DND-41 (cell line): ENCODE measurements at regions not wholly inside any gene's neighbourhood (a gene's known extent, or its start where the extent isn't known, plus 50 kb on each side); places are given as distances from the start of the nearest gene placed in this dataset.
"Not testable (repeated sequence)": the region's sequence is repeated elsewhere in the genome, so short reads cannot be mapped to it uniquely, and the experiment has no call there.

ENCODE experiments used
- ATAC-seq: fragments of 200-7000 bp; cut with Tn5 transposase; 3 replicates; pipeline ENCODE4 v1.9.1; 2021; ENCODE audit warnings: low read depth; ENCODE audit not compliant: insufficient read depth
- DNase-seq: peaks from one replicate; pipeline ENCODE4 v3.0.0-alpha.2; 2020
- H2AFZ ChIP-seq: 2 replicates; pipeline ENCODE4 v1.6.0; 2012; ENCODE audit warnings: low read depth, low read length
- H3K27ac ChIP-seq: 2 replicates; pipeline ENCODE4 v1.5.1; 2012; ENCODE audit warnings: low read length, inconsistent platforms
- H3K27me3 ChIP-seq: fragments of 200-600 bp; sonication (generic); 2 replicates; pipeline ENCODE4 v1.6.0; 2012; ENCODE audit warnings: low read length, mild to moderate bottlenecking, inconsistent platforms; ENCODE audit not compliant: insufficient read depth, poor library complexity
- H3K36me3 ChIP-seq: 2 replicates; pipeline ENCODE4 v1.5.1; 2012; ENCODE audit warnings: low read length, inconsistent platforms; ENCODE audit not compliant: insufficient read depth
- H3K4me1 ChIP-seq: 2 replicates; pipeline ENCODE4 v1.5.1; 2012; ENCODE audit warnings: mild to moderate bottlenecking, low read length; ENCODE audit not compliant: insufficient read depth
- H3K4me2 ChIP-seq: 2 replicates; pipeline ENCODE4 v1.6.0; 2012; ENCODE audit warnings: mild to moderate bottlenecking, moderate library complexity, low read length, inconsistent platforms; ENCODE audit not compliant: insufficient read depth
- H3K4me3 ChIP-seq, 2 experiments: fragments of 200-600 bp in 1 of 2; shearing (Covaris generic) in 1 of 2; 2 replicates each; pipeline ENCODE4 v1.5.1; 2012 to 2016; ENCODE audit warnings: inconsistent platforms in 2 of 2, low read length in 2 of 2, mild to moderate bottlenecking in 2 of 2, low read depth in 1 of 2, moderate library complexity in 1 of 2
- H3K79me2 ChIP-seq: 2 replicates; pipeline ENCODE4 v1.6.0; 2012; ENCODE audit warnings: low read length, inconsistent platforms; ENCODE audit not compliant: insufficient read depth
- H3K9ac ChIP-seq: 2 replicates; pipeline ENCODE4 v1.6.0; 2012; ENCODE audit warnings: low read depth, mild to moderate bottlenecking, inconsistent platforms, low read length, moderate library complexity
- H3K9me3 ChIP-seq: 2 replicates; pipeline ENCODE4 v1.5.1; 2012; ENCODE audit warnings: low read length, moderate library complexity, mild to moderate bottlenecking, inconsistent platforms; ENCODE audit not compliant: insufficient read depth, severe bottlenecking
- H4K20me1 ChIP-seq: 2 replicates; pipeline ENCODE4 v1.6.0; 2012; ENCODE audit warnings: low read length; ENCODE audit not compliant: insufficient read depth
- CTCF ChIP-seq: IDR thresholded peaks from 2 replicates; pipeline ENCODE4 v1.5.1; 2012; ENCODE audit warnings: borderline replicate concordance, low read length, moderate library complexity, mild to moderate bottlenecking; ENCODE audit not compliant: poor library complexity, severe bottlenecking; ENCODE audit errors: extremely low read depth
- EZH2 ChIP-seq: IDR thresholded peaks from 3 replicates; pipeline ENCODE4 v1.6.1; 2012; ENCODE audit warnings: borderline replicate concordance, low read depth, mild to moderate bottlenecking, moderate library complexity, low read length, inconsistent platforms; ENCODE audit not compliant: severe bottlenecking

GRCh38 chr6:12490904-12491571 is 200.9 kb downstream of the EDN1 start:
- Histone ChIP-seq H3K36me3 (no peaks in the 10 kb centered on the region), H2AFZ (no peak overlapping the region), H3K4me3 (no peak overlapping the region), H4K20me1 (no peaks in the 10 kb centered on the region), H3K79me2 (no peaks in the 10 kb centered on the region), H3K27ac (no peak overlapping the region), H3K4me1 (no peaks in the 10 kb centered on the region), H3K9ac (no peak overlapping the region), H3K4me2 (no peak overlapping the region), H3K27me3 (no peaks in the 10 kb centered on the region), H3K9me3 (no peaks in the 10 kb centered on the region)
- TF ChIP-seq EZH2 = no peak
- TF ChIP-seq CTCF = no peak
- ATAC-seq (no peak), DNase-seq (no peak)

- not testable (repeated sequence) for DNase-seq
These were observed 202.8 kb downstream of the EDN1 start for GRCh38 chr6:12492929-12493328.

GRCh38 chr6:12493446-12493845 is 203.3 kb downstream of the EDN1 start:
- no peak overlapping the region for H3K27ac ChIP-seq
- H4K20me1 ChIP-seq = no peaks in the 10 kb centered on the region
- no peaks in the 10 kb centered on the region for H3K36me3 ChIP-seq
- H3K9me3 ChIP-seq = no peaks in the 10 kb centered on the region
- H3K4me3 ChIP-seq = no peak overlapping the region
- no peak overlapping the region for H3K4me2 ChIP-seq
- ATAC-seq (no peak), DNase-seq (no peak)
- no peak overlapping the region for H2AFZ ChIP-seq
- H3K27me3 ChIP-seq = no peaks in the 10 kb centered on the region
- no peaks in the 10 kb centered on the region for H3K79me2 ChIP-seq
- no peak overlapping the region for H3K9ac ChIP-seq
- TF ChIP-seq EZH2 = no peak
- TF ChIP-seq CTCF = no peak
- H3K4me1 ChIP-seq = no peaks in the 10 kb centered on the region

More at GRCh38 chr6:12492929-12493328, 202.8 kb downstream of the EDN1 start:
- not testable (repeated sequence) for H2AFZ ChIP-seq, H3K4me2 ChIP-seq, H3K4me1 ChIP-seq, H4K20me1 ChIP-seq, H3K36me3 ChIP-seq, H3K9me3 ChIP-seq, H3K27ac ChIP-seq, H3K27me3 ChIP-seq, H3K79me2 ChIP-seq, H3K9ac ChIP-seq, H3K4me3 ChIP-seq, ATAC-seq

- TF ChIP-seq EZH2 (no peak), CTCF (no peak)
- H3K27ac ChIP-seq = no peak overlapping the region
- DNase-seq = no peak
- H3K4me3 ChIP-seq = no peak overlapping the region
- no peaks in the 10 kb centered on the region for H3K27me3 ChIP-seq
- H3K4me2 ChIP-seq = no peak overlapping the region
- H2AFZ ChIP-seq = no peak overlapping the region
- ATAC-seq = no peak
- no peaks in the 10 kb centered on the region for H4K20me1 ChIP-seq
- no peak overlapping the region for H3K9ac ChIP-seq
- H3K4me1 ChIP-seq = no peaks in the 10 kb centered on the region
- no peaks in the 10 kb centered on the region for H3K9me3 ChIP-seq
- no peaks in the 10 kb centered on the region for H3K36me3 ChIP-seq
- H3K79me2 ChIP-seq = no peaks in the 10 kb centered on the region
These were observed 204.0 kb downstream of the EDN1 start for GRCh38 chr6:12494161-12494560.
